ENCODE measurements at regions not wholly inside any gene's neighbourhood (a gene's known extent, or its start where the extent isn't known, plus 50 kb on each side); places are given as distances from the start of the nearest gene placed in this dataset.

DNA sequence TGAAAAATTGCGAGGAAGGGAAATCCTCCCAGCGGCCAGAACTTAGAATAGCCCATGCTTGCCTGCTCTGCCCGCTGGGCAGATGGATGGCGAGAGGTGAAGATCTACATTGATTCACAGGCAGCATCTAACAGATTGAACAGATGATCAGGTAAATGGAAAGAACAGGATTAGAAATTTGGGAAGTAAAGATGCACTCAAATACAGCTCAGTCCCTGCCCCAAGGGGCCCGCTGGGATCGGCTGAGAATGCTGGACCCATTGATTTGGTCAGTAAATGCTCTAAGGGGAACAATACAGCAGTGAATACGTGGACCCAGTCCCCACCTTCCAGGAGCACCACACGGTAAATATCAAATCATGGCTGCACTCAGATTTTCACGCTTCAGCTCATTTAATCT lies 248.2 kb downstream of the MATN1 start:
- TF ChIP-seq EP300 (IDR thresholded peaks at IDR 0.05) = no peak
- no peak for TF ChIP-seq POLR2AphosphoS5 (IDR thresholded peaks at IDR 0.05)
- TF ChIP-seq, protein P1, sequence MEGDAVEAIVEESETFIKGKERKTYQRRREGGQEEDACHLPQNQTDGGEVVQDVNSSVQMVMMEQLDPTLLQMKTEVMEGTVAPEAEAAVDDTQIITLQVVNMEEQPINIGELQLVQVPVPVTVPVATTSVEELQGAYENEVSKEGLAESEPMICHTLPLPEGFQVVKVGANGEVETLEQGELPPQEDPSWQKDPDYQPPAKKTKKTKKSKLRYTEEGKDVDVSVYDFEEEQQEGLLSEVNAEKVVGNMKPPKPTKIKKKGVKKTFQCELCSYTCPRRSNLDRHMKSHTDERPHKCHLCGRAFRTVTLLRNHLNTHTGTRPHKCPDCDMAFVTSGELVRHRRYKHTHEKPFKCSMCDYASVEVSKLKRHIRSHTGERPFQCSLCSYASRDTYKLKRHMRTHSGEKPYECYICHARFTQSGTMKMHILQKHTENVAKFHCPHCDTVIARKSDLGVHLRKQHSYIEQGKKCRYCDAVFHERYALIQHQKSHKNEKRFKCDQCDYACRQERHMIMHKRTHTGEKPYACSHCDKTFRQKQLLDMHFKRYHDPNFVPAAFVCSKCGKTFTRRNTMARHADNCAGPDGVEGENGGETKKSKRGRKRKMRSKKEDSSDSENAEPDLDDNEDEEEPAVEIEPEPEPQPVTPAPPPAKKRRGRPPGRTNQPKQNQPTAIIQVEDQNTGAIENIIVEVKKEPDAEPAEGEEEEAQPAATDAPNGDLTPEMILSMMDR (IDR thresholded peaks at IDR 0.05) = no peak
